ENCODE measurements at regions not wholly inside any gene's neighbourhood (a gene's known extent, or its start where the extent isn't known, plus 50 kb on each side); places are given as distances from the start of the nearest gene placed in this dataset.

- no peak for TF ChIP-seq CTCF (IDR thresholded peaks at IDR 0.05)
- no peak for TF ChIP-seq POLR2A (IDR thresholded peaks at IDR 0.05)
Observed at GRCh38 chrX:2147928-2148327, 352.8 kb downstream of the DHRSX start.
